ENCODE measurements at regions not wholly inside any gene's neighbourhood (a gene's known extent, or its start where the extent isn't known, plus 50 kb on each side); places are given as distances from the start of the nearest gene placed in this dataset.

DNA sequence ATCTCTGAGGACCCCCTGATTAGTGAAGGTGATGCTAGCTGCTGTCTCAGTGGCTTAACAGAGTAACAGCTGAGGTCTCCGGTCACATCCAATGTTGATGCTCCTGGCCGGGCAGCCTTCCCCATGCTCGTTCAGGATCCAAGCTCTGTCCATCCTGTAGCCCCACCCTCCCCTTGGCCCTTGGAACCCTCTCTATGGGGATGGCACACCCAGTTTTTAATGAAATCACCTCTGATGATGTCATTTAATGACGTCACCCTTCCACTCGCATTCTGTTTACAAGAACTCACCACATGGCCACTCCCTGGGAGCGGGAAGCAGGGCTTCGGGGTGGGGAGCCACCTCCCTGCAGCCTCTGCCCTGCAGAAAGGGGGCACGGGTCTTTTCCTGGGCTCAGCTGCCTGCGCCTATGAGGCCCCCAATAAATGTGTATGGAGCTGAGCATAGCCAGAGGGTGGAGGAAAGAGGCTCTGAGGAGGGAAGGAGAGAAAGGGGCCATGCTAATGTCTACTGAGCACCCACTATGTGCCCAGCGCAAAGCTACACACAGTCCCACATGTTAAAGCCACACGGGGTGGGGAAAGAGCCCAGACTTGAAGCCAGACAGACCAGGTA is 95.5 kb downstream of the OAT start:
- no peak for TF ChIP-seq CHD1 (IDR thresholded peaks at IDR 0.05; ENCODE audit: low read depth, low read length)
- TF ChIP-seq, protein P1, sequence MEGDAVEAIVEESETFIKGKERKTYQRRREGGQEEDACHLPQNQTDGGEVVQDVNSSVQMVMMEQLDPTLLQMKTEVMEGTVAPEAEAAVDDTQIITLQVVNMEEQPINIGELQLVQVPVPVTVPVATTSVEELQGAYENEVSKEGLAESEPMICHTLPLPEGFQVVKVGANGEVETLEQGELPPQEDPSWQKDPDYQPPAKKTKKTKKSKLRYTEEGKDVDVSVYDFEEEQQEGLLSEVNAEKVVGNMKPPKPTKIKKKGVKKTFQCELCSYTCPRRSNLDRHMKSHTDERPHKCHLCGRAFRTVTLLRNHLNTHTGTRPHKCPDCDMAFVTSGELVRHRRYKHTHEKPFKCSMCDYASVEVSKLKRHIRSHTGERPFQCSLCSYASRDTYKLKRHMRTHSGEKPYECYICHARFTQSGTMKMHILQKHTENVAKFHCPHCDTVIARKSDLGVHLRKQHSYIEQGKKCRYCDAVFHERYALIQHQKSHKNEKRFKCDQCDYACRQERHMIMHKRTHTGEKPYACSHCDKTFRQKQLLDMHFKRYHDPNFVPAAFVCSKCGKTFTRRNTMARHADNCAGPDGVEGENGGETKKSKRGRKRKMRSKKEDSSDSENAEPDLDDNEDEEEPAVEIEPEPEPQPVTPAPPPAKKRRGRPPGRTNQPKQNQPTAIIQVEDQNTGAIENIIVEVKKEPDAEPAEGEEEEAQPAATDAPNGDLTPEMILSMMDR (conservative IDR thresholded peaks at IDR 0.05; ENCODE audit: low read depth, low read length): no peak
- TF ChIP-seq POLR2A (IDR thresholded peaks at IDR 0.05; ENCODE audit: low read depth, low read length): no peak
- no peak for TF ChIP-seq RAD21 (IDR thresholded peaks at IDR 0.05; ENCODE audit: low read length)
- no peak for TF ChIP-seq CEBPB (IDR thresholded peaks at IDR 0.05; ENCODE audit: low read depth, low read length)
- no peak for TF ChIP-seq MAFK (IDR thresholded peaks at IDR 0.05; ENCODE audit: low read depth, low read length)
- TF ChIP-seq SMC3 (IDR thresholded peaks at IDR 0.05; ENCODE audit: low read depth, low read length): no peak
- TF ChIP-seq, protein P2, sequence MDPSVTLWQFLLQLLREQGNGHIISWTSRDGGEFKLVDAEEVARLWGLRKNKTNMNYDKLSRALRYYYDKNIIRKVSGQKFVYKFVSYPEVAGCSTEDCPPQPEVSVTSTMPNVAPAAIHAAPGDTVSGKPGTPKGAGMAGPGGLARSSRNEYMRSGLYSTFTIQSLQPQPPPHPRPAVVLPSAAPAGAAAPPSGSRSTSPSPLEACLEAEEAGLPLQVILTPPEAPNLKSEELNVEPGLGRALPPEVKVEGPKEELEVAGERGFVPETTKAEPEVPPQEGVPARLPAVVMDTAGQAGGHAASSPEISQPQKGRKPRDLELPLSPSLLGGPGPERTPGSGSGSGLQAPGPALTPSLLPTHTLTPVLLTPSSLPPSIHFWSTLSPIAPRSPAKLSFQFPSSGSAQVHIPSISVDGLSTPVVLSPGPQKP (IDR thresholded peaks at IDR 0.05; ENCODE audit: borderline replicate concordance, low read depth, low read length): no peak
